CD4-positive, alpha-beta T cell (primary cell): ENCODE measurements at regions not wholly inside any gene's neighbourhood (a gene's known extent, or its start where the extent isn't known, plus 50 kb on each side); places are given as distances from the start of the nearest gene placed in this dataset.

Source experiments
- ATAC-seq: fragments of 200-7000 bp; cut with Tn5 transposase; one replicate; pipeline ENCODE4 v1.10.0; 2022; ENCODE audit warnings: mild to moderate bottlenecking; ENCODE audit not compliant: poor library complexity
- CTCF ChIA-PET: fragments of 350-600 bp; sonication (Branson Sonifier 250); formaldehyde crosslinking; loops from one replicate; lab custom pipeline; 2021; ENCODE audit warnings: antibody characterized with exemption, inconsistent platforms; lab: Charles Lee
- POLR2A ChIA-PET: fragments of 350-600 bp; sonication (Branson Sonifier 250); formaldehyde crosslinking; loops from one replicate; lab custom pipeline; 2021; ENCODE audit warnings: antibody characterized with exemption, inconsistent platforms; lab: Charles Lee
- DNase-seq, 14 experiments: peaks; one replicate each; pipeline ENCODE4 v3.0.0-alpha.2; 2013 to 2020; ENCODE audit warnings: mixed read lengths in 2 of 14
- H3K27ac ChIP-seq, 2 donors: one replicate each; pipeline versions ENCODE4 v1.5.1 to v1.7.0; 2013; ENCODE audit warnings: low read length in 2 of 2, low read depth in 1 of 2, mild to moderate bottlenecking in 1 of 2
- H3K27me3 ChIP-seq, 2 experiments: 1 replicate in 1 of 2; 2 replicates in 1 of 2; pipeline versions ENCODE4 v1.6.1 to v1.7.0; 2013; ENCODE audit warnings: low read length in 2 of 2, control low read depth in 1 of 2, mild to moderate bottlenecking in 1 of 2, moderate library complexity in 1 of 2; ENCODE audit not compliant: insufficient read depth in 2 of 2, control insufficient read depth in 1 of 2
- H3K36me3 ChIP-seq: one replicate; pipeline ENCODE4 v1.6.1; 2013; ENCODE audit warnings: low read length, control low read depth; ENCODE audit not compliant: insufficient read depth
- H3K4me1 ChIP-seq: one replicate; pipeline ENCODE4 v1.6.1; 2013; ENCODE audit warnings: low read length, control low read depth; ENCODE audit not compliant: insufficient read depth
- H3K4me3 ChIP-seq: one replicate; pipeline ENCODE4 v1.5.1; 2013; ENCODE audit warnings: mild to moderate bottlenecking, low read length, moderate library complexity
- H3K9me3 ChIP-seq, 2 experiments: 1 replicate in 1 of 2; 2 replicates in 1 of 2; pipeline versions ENCODE4 v1.6.1 to v1.7.0; 2013; ENCODE audit warnings: low read length in 2 of 2, mild to moderate bottlenecking in 2 of 2, control low read depth in 1 of 2, moderate library complexity in 1 of 2; ENCODE audit not compliant: control insufficient read depth in 1 of 2, insufficient read depth in 1 of 2
- H3K27ac Mint-ChIP-seq: one replicate; pipeline ENCODE4 v1.8.0; 2020; ENCODE audit warnings: mixed read lengths
- H3K27me3 Mint-ChIP-seq: one replicate; pipeline ENCODE4 v1.8.0; 2021; ENCODE audit warnings: mixed read lengths
- H3K36me3 Mint-ChIP-seq: one replicate; pipeline ENCODE4 v1.8.0; 2021; ENCODE audit warnings: low read depth, mixed read lengths
- H3K4me1 Mint-ChIP-seq: one replicate; pipeline ENCODE4 v1.8.0; 2021; ENCODE audit warnings: low read depth, mixed read lengths
- H3K4me3 Mint-ChIP-seq: one replicate; pipeline ENCODE4 v1.8.0; 2020; ENCODE audit warnings: mild to moderate bottlenecking, mixed read lengths
- H3K9me3 Mint-ChIP-seq: one replicate; pipeline ENCODE4 v1.8.0; 2020; ENCODE audit warnings: mixed read lengths
- intact Hi-C, 2 experiments: fragments of 100-400 bp; cut with DNase I in 1 of 2; cut with micrococcal nuclease in 1 of 2; formaldehyde crosslinking; loops; one replicate each; pipeline versions ENCODE4 v1.15.1 to v1.9.0; 2023 to 2025; cut with DNase I, micrococcal nuclease
- TF ChIP-seq, protein P1 (sequence below): fragments of 200-600 bp; IDR thresholded peaks from one replicate; pipeline ENCODE4 v1.8.0; 2022; ENCODE audit warnings: antibody characterized with exemption, mild to moderate bottlenecking

DNA sequence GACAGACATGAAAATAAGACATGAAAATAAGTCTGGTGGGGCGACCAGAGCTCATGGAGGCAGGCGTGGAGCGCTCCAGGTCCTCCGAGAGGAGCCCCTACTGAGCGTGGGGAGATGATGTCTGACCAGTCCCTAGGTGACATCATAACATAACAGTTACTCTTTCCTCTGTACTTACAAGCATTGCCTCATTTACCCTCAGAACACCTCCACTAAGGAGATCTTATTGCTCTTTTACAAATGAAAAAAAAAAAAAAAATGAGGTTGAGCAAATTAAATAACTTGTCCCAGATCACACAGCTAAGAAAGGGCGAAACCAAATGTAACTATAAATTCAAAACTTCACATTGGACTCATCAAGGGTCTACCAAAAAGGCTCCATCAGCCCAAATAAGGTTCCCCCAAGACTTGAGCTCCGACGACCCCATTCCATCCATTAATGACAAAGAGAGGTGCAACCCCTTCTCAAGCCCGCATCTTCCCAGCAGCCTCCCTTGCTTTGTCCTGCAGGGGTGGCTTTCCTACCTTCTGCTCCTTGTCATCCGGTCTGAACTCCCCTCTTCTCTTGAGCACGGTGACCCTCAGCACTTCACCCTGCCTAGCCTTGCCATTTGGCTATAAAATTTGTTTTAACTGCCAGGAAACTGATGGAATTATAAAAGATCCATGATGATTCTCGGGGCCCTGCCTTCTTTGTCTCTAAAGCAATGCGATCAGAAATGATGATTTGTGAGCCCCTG is 246.7 kb downstream of the DHX15 start:
- DNase-seq (no peak), ATAC-seq (no peak)
- Histone ChIP-seq H3K27me3 (no peaks in the 10 kb centered on the region), H3K4me1 (no peaks in the 10 kb centered on the region), H3K36me3 (no peaks in the 10 kb centered on the region), H3K9me3 (peaks cover 0 to 3% of the 10 kb centered on the region in 2 experiments), H3K27ac (no peak overlapping the region), H3K4me3 (no peak overlapping the region)
- peaks cover 6% of the 10 kb centered on the region for H3K9me3 Mint-ChIP-seq
- no peak overlapping the region for H3K4me3 Mint-ChIP-seq
- H3K27me3 Mint-ChIP-seq = no peaks in the 10 kb centered on the region
- ChIA-PET CTCF (no interaction called here), POLR2A (no interaction called here)
- H3K36me3 Mint-ChIP-seq = no peaks in the 10 kb centered on the region
- no peaks in the 10 kb centered on the region for H3K4me1 Mint-ChIP-seq
- H3K27ac Mint-ChIP-seq = no peak overlapping the region
- TF ChIP-seq, protein P1, sequence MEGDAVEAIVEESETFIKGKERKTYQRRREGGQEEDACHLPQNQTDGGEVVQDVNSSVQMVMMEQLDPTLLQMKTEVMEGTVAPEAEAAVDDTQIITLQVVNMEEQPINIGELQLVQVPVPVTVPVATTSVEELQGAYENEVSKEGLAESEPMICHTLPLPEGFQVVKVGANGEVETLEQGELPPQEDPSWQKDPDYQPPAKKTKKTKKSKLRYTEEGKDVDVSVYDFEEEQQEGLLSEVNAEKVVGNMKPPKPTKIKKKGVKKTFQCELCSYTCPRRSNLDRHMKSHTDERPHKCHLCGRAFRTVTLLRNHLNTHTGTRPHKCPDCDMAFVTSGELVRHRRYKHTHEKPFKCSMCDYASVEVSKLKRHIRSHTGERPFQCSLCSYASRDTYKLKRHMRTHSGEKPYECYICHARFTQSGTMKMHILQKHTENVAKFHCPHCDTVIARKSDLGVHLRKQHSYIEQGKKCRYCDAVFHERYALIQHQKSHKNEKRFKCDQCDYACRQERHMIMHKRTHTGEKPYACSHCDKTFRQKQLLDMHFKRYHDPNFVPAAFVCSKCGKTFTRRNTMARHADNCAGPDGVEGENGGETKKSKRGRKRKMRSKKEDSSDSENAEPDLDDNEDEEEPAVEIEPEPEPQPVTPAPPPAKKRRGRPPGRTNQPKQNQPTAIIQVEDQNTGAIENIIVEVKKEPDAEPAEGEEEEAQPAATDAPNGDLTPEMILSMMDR = no peak
- intact Hi-C loops = no loop called here

GRCh38 chr4:24335616-24336015 is 248.7 kb downstream of the DHX15 start:
- Histone ChIP-seq H3K9me3 (peaks cover 0 to 3% of the 10 kb centered on the region in 2 experiments), H3K27ac (no peak overlapping the region), H3K27me3 (no peaks in the 10 kb centered on the region), H3K4me1 (no peaks in the 10 kb centered on the region), H3K4me3 (no peak overlapping the region), H3K36me3 (no peaks in the 10 kb centered on the region)
- H3K27ac Mint-ChIP-seq = no peak overlapping the region
- DNase-seq = no peak
- intact Hi-C loops = no loop called here
- POLR2A ChIA-PET = no interaction called here
- no peak overlapping the region for H3K4me3 Mint-ChIP-seq
- ATAC-seq = no peak
- H3K36me3 Mint-ChIP-seq = no peaks in the 10 kb centered on the region
- CTCF ChIA-PET = no interaction called here
- peaks cover 2% of the 10 kb centered on the region for H3K9me3 Mint-ChIP-seq
- TF ChIP-seq, protein P1 = no peak
- H3K27me3 Mint-ChIP-seq = no peaks in the 10 kb centered on the region
- no peaks in the 10 kb centered on the region for H3K4me1 Mint-ChIP-seq

GRCh38 chr4:24334906-24335305 is 249.4 kb downstream of the DHX15 start:
- Mint-ChIP-seq H3K9me3 (peaks cover 2% of the 10 kb centered on the region), H3K27ac (no peak overlapping the region), H3K4me1 (no peaks in the 10 kb centered on the region), H3K4me3 (no peak overlapping the region), H3K27me3 (no peaks in the 10 kb centered on the region), H3K36me3 (no peaks in the 10 kb centered on the region)
- intact Hi-C loops = no loop called here
- POLR2A ChIA-PET = no interaction called here
- Histone ChIP-seq H3K27ac (no peak overlapping the region), H3K36me3 (no peaks in the 10 kb centered on the region), H3K4me1 (no peaks in the 10 kb centered on the region), H3K9me3 (peaks cover 0 to 8% of the 10 kb centered on the region in 2 experiments), H3K4me3 (no peak overlapping the region), H3K27me3 (no peaks in the 10 kb centered on the region)
- TF ChIP-seq, protein P1 = no peak
- no peak for DNase-seq
- ATAC-seq = no peak
- CTCF ChIA-PET = no interaction called here
